Transverse colon (tissue), 4 donors: ENCODE measurements at regions not wholly inside any gene's neighbourhood (a gene's known extent, or its start where the extent isn't known, plus 50 kb on each side); places are given as distances from the start of the nearest gene placed in this dataset.

ENCODE experiments used
- DNase-seq: peaks from one replicate; pipeline ENCODE4 v3.0.0-alpha.2; 2019
- H3K27ac ChIP-seq, 4 donors: fragments of 200-600 bp; sonication (generic); 2 replicates each; pipeline ENCODE4 v1.5.1; 2016 to 2018; ENCODE audit warnings: inconsistent platforms in 4 of 4
- H3K27me3 ChIP-seq: fragments of 200-600 bp; sonication (generic); 2 replicates; pipeline ENCODE4 v1.5.1; 2017; ENCODE audit warnings: inconsistent platforms
- H3K36me3 ChIP-seq, 4 donors: fragments of 200-600 bp; sonication (generic); 2 replicates each; pipeline ENCODE4 v1.5.1; 2017 to 2019; ENCODE audit warnings: inconsistent platforms in 4 of 4
- H3K4me1 ChIP-seq, 4 donors: fragments of 200-600 bp; sonication (generic); 2 replicates each; pipeline ENCODE4 v1.5.1; 2017 to 2020; ENCODE audit warnings: inconsistent platforms in 4 of 4
- H3K4me3 ChIP-seq, 4 donors: fragments of 200-600 bp; sonication (generic); 1 replicate in 1 of 4; 2 replicates in 3 of 4; pipeline versions ENCODE4 v1.5.1 to v1.6.1; 2017 to 2019; ENCODE audit warnings: inconsistent platforms in 4 of 4
- H3K9me3 ChIP-seq, 2 donors: fragments of 200-600 bp; sonication (generic); 2 replicates each; pipeline ENCODE4 v1.5.1; 2017 to 2019; ENCODE audit warnings: inconsistent platforms in 2 of 2
- EP300 ChIP-seq: sonication (generic); formaldehyde crosslinking; IDR thresholded peaks from one replicate; pipeline ENCODE4 v1.6.1; 2017; ENCODE audit warnings: antibody characterized with exemption, low read depth
- POLR2A ChIP-seq: fragments of 450-650 bp; IDR thresholded peaks from one replicate; pipeline ENCODE4 v1.6.1; 2016; ENCODE audit warnings: antibody characterized with exemption, mild to moderate bottlenecking, moderate library complexity
- POLR2AphosphoS5 ChIP-seq, 3 donors: sonication (generic); formaldehyde crosslinking; IDR thresholded peaks; one replicate each; pipeline ENCODE4 v1.6.1; 2016; ENCODE audit warnings: antibody characterized with exemption in 3 of 3
- WGBS, 2 donors: methylation state at CpG; one replicate each; pipeline ENCODE4 v1.1.5; 2018; ENCODE audit warnings: low coverage in 1 of 2; 5-methylcytosine and 5-hydroxymethylcytosine counted together
- in situ Hi-C, 4 donors: fragments of 200-750 bp; cut with MboI; loops; one replicate each; pipeline versions ENCODE4 v1.15.0 to v1.15.1; 2017; ENCODE audit warnings: low sequenced_read_pairs in 3 of 4, low pct_ligation_motif_present in 1 of 4, low pct_unique_long_range_greater_than_20kb in 1 of 4
- intact Hi-C: fragments of 100-400 bp; cut with DNase I; formaldehyde crosslinking; loops from one replicate; pipeline ENCODE4 v1.15.1; 2023; ENCODE audit warnings: low total_unique reads
- TF ChIP-seq, protein P1 (sequence below), 5 experiments: fragments of 200-600 bp in 3 of 5; fragments of 450-650 bp in 2 of 5; sonication (generic) in 3 of 5; IDR thresholded peaks; 1 replicate in 2 of 5; 2 replicates in 3 of 5; pipeline ENCODE4 v1.5.1; 2016 to 2017; ENCODE audit warnings: antibody characterized with exemption in 5 of 5, inconsistent platforms in 3 of 5, mild to moderate bottlenecking in 2 of 5, moderate library complexity in 1 of 5

DNA sequence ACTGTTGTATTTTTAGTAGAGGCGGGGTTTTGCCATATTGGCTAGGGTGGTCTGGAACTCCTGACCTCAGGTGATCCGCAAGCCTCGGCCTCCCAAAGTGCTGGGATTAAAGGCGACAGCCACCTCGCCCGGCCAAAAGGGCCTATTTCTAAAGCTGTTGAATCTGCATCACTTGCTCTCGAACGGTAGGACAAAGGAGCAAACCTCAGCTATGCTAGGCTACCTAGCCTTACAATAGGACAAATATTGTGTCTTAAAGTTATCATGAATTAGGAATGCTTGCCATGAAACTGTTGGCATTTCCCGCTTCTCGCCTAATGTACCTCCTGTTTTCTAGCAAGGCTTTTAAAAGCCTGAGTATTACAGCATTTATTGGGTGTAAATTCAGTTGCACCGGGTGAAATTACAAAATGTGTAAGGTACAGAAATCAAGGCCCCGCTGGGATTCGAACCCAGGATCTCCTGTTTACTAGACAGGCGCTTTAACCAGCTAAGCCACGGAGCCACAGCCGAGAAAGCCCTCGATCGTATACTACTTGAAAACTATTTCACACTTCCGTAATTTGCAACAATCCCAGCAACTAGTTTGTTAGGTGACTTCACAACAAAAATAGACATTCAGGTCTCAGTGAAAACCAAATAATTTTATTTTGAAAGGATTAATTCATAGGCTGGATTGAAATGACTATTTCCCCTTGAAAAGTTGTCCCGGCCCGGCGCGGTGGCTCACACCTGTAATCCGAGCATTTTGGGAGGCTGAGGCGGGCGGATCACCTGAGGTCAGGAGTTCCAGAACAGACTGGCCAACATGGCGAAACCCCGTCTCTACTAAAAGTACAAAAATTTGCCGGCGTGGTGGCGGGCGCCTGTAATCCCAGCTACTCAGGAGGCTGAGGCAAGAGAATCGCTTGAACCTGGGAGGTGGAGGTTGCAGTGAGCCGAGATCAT, 211.6 kb upstream of the ZNF184 start:
- H3K4me3 ChIP-seq = no peak overlapping the region
- in situ Hi-C loops = loop anchor here in 1 of 4 donors (10.0 kb wide), 2 partner anchors 170 to 510 kb away; no protein-coding TSS in a partner anchor
- DNase-seq = peak; percentile 36
- peaks cover 43% of the 10 kb centered on the region for H3K27me3 ChIP-seq
- intact Hi-C loops = no loop called here
- TF ChIP-seq POLR2AphosphoS5 (IDR thresholded peaks at IDR 0.05) (no peak), POLR2A (no peak), EP300 (no peak)
- TF ChIP-seq, protein P1, sequence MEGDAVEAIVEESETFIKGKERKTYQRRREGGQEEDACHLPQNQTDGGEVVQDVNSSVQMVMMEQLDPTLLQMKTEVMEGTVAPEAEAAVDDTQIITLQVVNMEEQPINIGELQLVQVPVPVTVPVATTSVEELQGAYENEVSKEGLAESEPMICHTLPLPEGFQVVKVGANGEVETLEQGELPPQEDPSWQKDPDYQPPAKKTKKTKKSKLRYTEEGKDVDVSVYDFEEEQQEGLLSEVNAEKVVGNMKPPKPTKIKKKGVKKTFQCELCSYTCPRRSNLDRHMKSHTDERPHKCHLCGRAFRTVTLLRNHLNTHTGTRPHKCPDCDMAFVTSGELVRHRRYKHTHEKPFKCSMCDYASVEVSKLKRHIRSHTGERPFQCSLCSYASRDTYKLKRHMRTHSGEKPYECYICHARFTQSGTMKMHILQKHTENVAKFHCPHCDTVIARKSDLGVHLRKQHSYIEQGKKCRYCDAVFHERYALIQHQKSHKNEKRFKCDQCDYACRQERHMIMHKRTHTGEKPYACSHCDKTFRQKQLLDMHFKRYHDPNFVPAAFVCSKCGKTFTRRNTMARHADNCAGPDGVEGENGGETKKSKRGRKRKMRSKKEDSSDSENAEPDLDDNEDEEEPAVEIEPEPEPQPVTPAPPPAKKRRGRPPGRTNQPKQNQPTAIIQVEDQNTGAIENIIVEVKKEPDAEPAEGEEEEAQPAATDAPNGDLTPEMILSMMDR (IDR thresholded peaks at IDR 0.05) = no peak
- WGBS, 2 donors = 53 to 59% methylated on average over 14 to 33 of the region's 34 CpGs
- H3K4me1 ChIP-seq = peaks cover 0 to 12% (median 2%) of the 10 kb centered on the region in 4 donors
- no peaks in the 10 kb centered on the region for H3K9me3 ChIP-seq
- H3K36me3 ChIP-seq = no peaks in the 10 kb centered on the region
- no peak overlapping the region for H3K27ac ChIP-seq

DNA sequence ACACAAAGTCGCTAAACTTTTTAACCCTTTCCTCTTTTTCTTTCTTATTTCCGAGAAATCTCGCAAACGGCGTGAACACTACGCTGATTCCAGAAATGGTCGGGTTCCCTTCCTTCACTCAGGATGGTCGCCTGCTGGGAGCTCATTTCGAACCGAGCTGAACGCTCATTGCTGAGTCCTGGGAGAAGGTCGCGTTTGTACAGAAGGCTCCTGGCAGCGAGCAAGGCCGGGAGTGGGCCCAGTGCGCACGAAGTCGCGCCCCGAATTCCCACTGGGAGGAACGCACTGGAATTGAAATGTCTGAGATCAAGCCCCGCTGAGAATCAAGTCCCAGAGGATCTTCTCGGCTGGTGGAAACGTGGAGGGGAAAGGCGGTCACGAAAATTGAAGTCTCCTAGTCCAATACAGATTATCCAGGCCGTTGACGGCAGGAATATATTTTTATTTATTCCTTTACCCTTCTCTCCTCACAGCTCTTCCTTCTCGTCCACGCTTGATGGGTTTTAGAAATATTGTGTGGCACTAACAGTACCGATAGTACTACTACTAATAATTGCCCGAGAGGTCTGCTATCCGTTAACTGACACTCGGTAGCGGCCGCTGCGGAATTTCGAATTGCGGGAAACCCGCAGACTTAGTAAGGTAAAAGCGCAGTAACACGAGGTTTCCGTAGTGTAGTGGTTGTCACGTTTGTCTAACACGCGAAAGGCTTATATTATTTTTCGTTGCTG, 207.2 kb upstream of the ZNF184 start:
- H3K36me3 ChIP-seq = no peaks in the 10 kb centered on the region
- H3K4me3 ChIP-seq = no peak overlapping the region
- H3K9me3 ChIP-seq = no peaks in the 10 kb centered on the region
- in situ Hi-C loops = loop anchor here in 1 of 4 donors (10.0 kb wide), 2 partner anchors 165 to 505 kb away; no protein-coding TSS in a partner anchor
- H3K27me3 ChIP-seq = peaks cover 87% of the 10 kb centered on the region
- H3K4me1 ChIP-seq = peaks cover 0 to 16% (median 5%) of the 10 kb centered on the region in 4 donors
- TF ChIP-seq POLR2AphosphoS5 (IDR thresholded peaks at IDR 0.05) (no peak), EP300 (no peak), POLR2A (no peak)
- TF ChIP-seq, protein P1 (IDR thresholded peaks at IDR 0.05) = no peak
- no peak for DNase-seq
- 36 to 51% methylated on average over 11 to 46 of the region's 47 CpGs for WGBS, 2 donors
- no peak overlapping the region for H3K27ac ChIP-seq
- intact Hi-C loops = no loop called here

DNA sequence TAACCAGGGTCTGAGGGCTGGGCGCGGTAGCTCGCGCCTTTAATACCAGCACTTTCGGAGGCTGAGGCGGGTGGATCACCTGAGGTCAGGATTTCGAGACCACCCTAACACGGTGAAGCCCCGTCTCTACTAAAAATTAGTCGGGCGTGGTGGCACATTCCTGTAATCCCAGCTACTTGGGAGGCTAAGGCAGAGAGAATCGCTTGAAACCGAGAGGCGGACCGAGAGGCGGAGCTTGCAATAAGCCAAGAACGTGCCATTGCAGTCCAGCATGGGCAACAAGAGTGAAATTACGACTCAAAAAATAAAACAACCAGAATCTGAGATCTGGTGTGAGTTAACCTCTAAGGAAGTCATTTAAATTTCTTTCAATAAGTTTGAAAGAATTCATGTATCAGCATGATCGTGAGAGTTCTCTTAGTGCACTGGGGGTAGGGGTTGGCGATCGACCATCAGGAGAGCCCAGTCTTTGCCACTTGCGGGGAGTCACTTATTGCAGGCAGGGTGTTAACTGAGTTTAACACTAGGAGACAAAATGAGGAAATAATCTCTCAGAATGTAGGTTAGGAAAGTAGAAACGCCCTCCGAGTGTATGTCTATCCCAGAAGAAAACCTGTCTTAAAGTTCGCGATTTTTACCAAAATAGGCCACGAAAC, 206.5 kb upstream of the ZNF184 start:
- no peak overlapping the region for H3K27ac ChIP-seq
- no peaks in the 10 kb centered on the region for H3K9me3 ChIP-seq
- DNase-seq = no peak
- intact Hi-C loops = no loop called here
- TF ChIP-seq EP300 (no peak), POLR2AphosphoS5 (IDR thresholded peaks at IDR 0.05) (no peak), POLR2A (no peak)
- TF ChIP-seq, protein P1 (IDR thresholded peaks at IDR 0.05) = no peak
- in situ Hi-C loops = no loop called here
- peaks cover 94% of the 10 kb centered on the region for H3K27me3 ChIP-seq
- H3K4me1 ChIP-seq = peaks cover 0 to 16% (median 5%) of the 10 kb centered on the region in 4 donors
- WGBS, 2 donors = 20 to 38% methylated on average over 15 to 27 of the region's 27 CpGs
- no peaks in the 10 kb centered on the region for H3K36me3 ChIP-seq
- no peak overlapping the region for H3K4me3 ChIP-seq

DNA sequence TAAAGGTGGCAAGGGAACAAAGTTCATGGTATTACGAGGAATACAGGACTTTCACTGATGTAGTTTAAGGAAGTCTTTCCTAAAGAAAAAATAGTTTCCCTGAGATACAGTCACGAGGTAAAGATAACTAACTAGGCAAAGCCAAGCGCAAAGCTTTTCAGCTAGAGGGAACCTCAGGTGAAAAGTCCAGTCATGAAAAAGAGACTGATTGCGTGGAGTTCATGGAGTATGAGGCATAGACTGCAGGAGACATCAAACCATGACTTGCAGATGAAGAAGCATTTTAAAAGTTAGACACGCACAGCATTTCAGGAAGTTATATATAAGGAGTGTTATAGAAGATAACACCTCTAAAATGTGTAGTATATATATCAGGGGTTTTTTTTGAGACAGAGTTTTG, 205.6 kb upstream of the ZNF184 start:
- intact Hi-C loops (no loop called here), in situ Hi-C loops (no loop called here)
- Histone ChIP-seq H3K36me3 (no peaks in the 10 kb centered on the region), H3K9me3 (no peaks in the 10 kb centered on the region), H3K4me1 (peaks cover 0 to 16% (median 5%) of the 10 kb centered on the region in 4 donors), H3K4me3 (no peak overlapping the region), H3K27ac (no peak overlapping the region), H3K27me3 (peaks cover 96% of the 10 kb centered on the region)
- 32 to 46% methylated on average over 5 of the region's 5 CpGs for WGBS, 2 donors
- no peak for DNase-seq
- TF ChIP-seq POLR2A (no peak), EP300 (no peak), POLR2AphosphoS5 (IDR thresholded peaks at IDR 0.05) (no peak)
- TF ChIP-seq, protein P1 (IDR thresholded peaks at IDR 0.05) = no peak
